ENCODE measurements at regions not wholly inside any gene's neighbourhood (a gene's known extent, or its start where the extent isn't known, plus 50 kb on each side); places are given as distances from the start of the nearest gene placed in this dataset.

DNA sequence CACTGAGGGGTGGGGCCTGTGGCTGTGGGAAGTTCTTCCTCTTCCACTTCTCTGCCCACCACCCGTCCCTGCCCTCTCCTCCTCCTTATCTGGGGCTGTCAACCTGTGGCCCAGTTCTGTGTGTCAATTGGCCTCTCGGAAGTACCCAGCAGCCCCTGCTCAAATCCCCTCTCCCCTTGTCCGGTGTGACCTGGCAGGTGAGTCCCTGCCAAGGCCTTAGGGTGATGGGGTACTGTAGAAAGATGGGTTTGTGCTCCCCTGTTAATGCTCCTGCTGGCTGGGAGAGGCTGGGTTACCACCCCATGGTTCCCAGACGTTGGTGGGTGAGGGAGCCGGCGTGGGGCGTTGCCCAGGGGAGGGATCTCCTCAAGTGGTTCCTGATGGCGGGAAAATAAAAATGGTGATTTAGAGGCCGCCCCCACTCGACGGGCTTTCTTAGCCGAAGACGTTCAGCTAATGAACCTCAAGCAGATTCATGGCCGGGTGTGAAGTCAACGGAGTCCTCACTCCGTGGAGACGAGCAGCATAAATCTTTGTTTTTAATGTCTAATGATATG, 141.2 kb downstream of the URI1 start:
- DNase-seq (ENCODE audit: low spot score): no peak

DNA sequence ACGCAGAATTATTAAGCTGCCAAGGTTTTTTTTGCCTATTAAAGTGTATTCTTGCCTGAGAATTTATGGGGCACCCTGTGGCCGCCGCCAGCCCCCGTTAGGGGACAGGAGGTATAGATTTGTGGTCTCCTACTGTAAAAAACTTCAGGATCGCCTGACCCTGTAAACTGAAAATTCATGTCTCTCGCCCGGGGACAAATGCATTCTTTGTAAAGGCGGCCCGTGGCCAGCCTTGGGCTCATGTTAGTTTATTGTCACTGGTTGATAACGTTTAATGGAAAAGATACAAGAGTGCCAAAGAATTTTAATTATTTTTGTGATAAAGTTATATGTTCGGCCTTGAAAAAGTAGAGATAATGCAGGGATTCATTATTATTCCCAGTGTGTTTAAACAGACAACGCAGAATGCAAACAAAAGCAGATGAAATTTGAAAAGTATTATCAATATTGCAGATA, 141.7 kb downstream of the URI1 start:
- DNase-seq (ENCODE audit: low spot score): no peak

DNA sequence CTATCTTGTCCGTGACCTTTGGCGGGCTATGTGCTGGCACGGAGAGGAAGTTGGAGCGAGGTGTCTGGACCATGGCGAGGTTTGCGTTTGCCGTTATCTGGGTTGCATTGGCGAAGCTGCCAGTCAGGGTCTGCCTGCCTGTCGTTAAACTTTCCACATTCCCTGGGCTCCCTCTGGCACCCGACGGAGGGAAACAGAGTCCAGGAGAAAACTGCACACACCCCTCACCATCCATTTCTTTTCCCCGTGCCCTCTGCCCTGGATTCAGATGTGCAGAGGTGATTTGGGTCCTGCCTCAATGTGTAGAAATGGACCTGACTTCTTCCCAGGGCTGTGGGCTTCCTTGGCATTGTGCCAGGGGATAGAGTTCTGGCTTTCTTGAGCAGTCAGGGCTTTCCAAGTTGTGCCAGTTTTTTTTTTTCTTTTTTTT, 142.4 kb downstream of the URI1 start:
- DNase-seq (ENCODE audit: low spot score): no peak

DNA sequence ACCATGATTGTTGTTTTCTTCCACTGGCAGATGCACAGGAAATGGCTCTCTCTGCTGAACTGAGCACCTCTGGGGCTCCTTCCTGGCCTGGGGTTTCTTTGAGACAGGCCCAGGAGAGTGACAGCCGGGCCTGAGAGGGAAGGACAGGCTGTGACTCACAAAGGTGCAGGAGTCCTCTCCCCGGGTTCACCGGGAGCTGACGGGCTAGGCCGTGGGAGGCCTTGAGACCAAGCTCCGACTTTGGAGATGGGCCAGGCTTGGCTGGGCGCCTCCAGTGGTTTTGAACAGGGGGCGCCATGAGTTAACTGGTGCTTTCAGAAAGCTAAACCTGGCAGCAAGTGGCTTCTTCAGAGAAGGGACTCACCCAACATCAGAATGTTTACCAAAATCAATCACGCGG, 143.4 kb downstream of the URI1 start:
- DNase-seq (ENCODE audit: low spot score): peak; percentile 49

DNA sequence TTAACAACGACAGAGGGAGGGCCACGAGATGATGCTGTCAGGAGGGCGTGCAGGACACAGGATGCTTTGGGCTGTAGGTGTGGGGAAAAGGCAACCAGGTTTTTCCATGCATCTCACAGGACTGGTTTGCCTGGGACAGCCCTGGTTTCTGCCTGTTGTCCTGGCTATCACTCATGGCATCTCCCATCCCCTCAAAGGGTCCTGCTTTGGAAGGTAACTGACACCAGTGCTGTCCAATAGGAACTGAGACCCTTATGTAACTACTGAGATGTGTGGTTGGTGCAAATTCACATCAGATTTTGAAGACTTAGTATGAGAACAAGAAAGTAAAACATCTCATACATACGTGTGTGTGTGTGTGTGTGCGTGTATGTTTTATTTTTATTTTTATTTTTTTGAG, 144.2 kb downstream of the URI1 start:
- no peak for DNase-seq (ENCODE audit: low spot score)

DNA sequence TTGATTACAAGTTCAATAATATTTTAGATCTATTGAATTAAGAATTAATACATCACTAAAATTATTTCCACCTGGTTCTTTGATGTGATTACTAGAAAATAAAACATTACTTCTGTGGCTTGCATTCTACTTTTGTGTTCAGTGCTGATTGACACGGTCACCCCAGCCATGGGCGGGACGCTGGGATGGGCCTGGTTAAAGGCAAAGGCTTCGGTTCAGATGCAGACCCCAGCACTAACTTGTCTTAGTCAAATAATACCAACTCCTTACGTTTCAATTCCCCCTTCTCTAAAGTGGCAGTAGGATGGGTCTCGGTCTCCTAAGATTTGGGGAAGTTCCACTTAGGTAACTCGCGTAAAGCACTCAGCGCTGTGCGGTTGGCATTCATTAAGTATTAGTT, 144.9 kb downstream of the URI1 start:
- no peak for DNase-seq (ENCODE audit: low spot score)

DNA sequence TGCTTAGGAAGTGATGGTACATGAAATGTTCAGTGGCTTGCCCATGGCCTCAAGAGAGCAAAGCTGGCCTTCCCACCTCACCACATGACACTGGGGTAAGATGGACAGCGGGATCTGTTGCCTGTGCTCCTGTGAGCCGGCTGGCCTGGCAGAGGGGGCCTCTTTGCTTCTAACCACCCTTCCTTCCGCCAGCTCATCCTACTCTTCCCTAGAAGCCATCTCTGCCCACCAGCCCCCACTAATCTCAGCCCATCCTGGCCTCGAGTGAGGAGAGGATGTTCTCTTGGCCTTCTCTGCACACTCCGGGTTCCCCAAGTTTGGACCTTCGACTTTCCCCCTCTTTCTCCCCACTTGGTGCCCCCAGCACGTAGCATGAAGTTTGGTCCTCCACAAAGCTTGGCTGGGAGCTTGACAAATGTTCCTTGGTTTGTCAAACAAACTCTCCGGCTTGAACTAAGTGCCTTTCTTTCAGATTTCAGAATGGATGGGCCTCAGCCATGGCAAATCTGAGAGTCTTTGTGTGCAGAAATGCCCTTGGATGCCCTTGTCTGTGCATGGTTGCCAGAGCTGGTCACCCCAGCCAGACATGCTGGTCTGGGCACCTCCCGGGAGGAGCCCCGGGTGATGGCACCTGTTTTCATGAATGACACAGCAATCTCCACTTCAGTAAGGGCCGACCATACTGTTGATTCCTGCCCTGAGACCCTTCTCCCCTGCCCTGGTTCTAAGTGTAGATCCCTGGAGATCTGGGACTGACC, 145.5 kb downstream of the URI1 start:
- DNase-seq (ENCODE audit: low spot score): no peak

DNA sequence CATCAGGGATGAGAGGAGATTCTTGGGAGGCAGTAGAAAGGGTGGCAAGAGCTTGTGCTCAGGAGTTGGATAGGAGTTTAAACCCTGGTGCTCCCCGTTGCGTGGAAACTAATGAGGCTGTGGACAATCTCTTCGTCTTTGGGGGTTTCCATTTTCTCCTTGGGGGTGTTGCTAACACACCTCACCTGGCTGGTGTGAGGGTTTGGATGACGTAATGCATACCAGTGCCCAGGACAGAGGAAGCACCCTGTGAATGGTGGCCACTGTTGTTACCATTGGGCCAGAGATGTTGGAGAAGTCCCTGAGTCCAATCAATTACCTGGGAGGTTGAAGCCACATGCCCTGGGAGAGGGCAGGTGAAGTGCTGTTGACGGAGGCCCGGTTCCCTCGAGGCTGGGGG, 146.5 kb downstream of the URI1 start:
- no peak for DNase-seq (ENCODE audit: low spot score)

DNA sequence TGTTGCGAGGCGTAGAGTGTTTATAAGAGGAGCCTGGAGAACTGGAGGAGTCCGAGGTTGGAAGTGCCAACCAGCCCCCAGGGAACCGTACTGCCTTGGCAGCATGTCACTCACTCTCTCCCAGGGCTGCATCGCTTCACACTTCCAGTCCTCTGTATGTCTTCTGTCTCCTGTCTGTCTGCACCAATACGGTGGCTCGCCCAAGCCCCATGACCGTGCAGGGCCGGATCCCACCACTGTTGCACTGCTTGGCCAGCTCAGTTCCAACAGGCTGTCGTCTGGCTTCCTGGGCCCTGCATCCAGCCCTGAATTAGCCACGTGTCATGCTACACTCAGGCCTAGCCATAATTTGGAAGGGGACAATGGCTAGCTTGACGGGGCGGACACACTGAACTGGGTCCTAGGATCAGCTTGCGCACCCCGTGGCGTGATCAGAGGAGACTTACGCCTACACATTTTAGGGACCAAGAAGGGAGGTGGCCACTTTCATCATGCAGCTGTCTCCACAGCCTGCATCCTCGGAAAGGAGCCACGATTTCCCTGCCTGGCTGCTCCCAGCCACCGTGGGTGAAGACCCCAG, 147.1 kb downstream of the URI1 start:
- DNase-seq (ENCODE audit: low spot score): no peak

DNA sequence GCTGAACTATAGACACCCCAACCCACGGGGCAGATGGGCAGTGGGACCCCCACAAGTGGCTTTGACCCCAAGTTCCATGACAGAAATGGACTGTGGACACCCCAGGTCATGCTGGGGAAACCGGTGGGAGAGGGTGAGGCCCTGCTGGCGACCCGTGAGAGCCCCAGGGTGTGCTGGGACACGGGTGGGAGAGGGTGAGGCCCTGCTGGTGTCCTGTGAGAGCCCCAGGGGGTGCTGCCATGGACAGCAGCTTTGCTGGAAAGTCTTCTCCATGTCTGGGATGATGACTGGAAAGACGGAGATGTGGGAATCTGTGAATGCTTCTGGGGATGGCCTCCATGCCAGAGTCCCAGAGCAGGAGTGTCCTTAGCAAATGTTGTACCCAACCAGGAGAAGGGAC, 148.4 kb downstream of the URI1 start:
- DNase-seq (ENCODE audit: low spot score): no peak

DNA sequence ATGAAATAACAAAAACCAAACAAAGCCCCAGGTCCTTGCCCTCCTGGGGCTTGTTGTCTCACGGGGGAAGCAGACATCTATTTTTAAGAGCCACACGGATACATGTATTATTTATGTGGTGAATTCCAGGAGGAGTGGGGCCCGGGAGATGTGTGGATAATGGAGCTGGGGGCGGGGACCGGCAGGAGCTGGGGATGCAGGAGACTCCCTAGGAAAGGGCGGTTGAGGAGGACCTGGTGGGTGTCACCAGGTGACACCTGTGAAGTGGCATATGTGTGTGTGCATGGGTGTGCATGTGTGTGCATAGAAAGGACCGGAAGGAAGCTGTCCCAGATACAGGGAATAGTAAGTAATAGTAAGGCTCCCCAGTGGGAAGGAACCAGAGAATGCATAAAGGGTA, 148.9 kb downstream of the URI1 start:
- DNase-seq (ENCODE audit: low spot score): no peak

DNA sequence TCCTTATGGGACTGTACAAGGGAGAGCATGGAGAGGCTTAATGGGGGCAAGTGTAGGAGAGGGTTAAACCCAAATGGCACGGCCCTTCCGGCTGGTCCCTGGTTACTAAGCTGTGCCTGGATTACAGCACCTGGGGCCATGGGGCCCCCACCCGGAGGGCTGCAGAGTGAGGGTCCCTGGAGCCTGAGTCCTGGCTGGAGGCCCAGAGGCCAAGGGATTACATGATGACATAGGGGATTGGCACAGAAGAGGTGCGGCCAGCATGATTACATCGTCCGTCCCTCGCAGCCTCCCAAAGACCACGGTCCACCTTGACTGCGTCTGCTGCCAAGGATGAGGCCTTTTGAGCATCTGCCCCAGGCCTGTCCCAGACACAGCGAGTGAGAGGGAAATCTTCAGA, 149.4 kb downstream of the URI1 start:
- no peak for DNase-seq (ENCODE audit: low spot score)

DNA sequence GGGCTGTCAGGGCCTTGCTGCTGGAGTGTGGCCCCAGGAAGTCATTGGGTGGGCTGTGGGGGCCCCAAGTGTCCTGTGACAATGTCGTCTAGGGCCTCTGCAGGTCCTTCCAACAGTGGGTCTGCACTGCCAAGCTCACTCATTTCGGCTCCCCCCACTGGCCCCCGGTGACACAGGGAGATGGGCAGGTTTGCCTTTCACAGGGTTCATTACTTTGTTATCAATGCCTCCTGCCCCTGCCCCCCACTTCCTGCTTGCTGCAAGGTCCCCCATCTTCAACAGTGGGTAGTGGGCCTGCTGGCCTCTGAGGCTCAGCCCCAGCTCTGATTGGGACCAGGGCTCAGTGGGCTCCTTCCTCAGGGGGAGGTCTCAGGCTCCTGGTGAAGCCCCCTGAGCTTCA, 149.8 kb downstream of the URI1 start:
- no peak for DNase-seq (ENCODE audit: low spot score)

DNA sequence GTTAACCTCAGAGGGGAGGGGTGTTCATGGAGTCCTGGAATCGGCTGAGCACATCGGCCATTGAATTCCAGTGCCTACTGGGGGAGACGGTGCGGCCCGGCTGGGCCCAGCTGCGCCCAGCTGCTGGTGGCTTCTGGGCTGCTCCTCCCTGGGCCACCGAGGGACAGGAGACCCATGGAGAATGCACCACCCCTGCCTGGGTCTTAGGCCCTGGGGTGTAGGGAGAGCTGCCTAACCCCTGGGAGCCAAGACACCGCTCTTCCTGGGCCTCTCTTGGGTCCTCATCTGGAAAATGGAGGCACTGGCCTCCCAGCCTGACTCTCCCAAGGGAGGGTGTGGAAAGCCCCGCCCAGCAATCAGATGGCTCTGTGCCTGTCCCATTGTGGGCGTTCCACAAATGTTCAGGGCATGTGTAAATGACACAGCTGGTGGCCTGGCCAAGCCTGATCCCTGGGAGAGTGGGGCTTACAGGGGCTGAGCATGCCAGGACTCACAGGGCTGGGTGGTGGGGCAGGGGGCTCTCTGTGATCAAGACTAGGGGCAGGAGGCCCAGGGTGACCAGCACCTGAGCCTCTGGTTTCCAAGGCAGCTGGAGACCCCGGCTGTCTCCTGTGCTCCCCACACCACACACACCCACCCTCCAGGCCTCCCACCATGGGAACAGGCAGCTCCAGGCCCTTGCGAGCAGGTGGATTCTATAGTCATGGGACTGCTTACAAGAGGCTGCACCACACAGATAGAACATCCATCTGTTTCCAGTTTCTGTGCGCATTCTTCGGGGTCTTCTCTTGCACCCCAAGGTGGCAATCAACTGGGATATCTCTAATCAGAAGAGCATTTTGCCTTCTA, 150.9 kb downstream of the URI1 start:
- DNase-seq (ENCODE audit: low spot score): no peak

DNA sequence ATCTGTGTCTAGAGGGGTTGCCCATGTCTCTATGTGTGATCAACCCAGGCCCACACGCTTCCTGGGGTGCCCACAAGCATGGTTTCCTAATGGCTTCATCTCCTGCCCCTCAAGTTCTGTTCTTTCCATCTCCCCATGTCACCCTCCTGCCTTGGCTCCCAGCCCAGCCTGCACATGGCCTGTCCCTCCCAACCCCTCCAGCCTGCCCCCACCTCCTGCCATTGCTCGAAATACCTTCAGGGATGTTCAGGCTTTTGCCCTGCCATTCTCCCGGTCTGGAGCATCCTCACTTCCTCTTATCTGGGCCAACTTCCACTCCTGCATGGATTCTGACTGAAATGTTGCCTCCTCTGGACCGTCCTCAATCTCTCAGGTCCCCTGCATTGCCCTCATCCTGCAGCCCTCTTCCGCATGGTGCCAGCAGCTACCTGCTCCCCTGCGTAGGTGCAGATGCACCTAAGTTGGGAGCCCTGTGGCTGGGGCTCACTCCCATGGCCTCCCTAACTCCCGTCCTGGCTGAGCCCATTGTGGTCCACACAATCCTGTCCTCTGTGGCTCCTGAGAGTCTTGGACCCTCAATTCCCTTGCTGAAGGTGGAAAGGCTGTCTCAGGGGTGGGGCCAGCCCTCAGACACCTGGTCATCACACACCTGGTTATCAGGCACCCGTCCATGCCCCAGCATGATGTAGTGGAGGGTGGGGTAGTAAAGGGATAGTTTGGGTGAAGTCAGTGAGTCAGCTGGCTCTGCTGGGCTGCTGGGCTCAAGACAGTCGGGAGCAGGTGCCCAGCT, 152.1 kb downstream of the URI1 start:
- DNase-seq (ENCODE audit: low spot score): no peak

DNA sequence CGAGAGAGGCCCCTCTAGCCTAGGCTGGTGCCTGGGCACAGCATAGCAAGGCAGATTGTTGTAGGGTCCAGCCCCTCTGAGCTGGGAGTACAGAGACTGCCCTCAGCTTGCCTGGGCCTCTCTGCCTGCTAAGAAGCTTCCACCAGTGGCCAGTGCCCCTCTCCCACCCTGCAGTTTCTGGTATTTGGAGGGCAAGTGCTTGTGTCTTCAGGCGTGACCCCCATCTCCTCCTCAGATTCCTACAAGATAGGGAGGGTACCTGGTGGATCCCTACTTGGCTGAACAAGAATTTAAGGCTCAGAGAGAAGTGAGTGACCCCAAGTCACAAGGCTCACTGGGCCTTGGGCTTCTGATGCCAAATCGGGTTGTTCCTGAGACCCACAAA, 152.7 kb downstream of the URI1 start:
- no peak for DNase-seq (ENCODE audit: low spot score)

DNA sequence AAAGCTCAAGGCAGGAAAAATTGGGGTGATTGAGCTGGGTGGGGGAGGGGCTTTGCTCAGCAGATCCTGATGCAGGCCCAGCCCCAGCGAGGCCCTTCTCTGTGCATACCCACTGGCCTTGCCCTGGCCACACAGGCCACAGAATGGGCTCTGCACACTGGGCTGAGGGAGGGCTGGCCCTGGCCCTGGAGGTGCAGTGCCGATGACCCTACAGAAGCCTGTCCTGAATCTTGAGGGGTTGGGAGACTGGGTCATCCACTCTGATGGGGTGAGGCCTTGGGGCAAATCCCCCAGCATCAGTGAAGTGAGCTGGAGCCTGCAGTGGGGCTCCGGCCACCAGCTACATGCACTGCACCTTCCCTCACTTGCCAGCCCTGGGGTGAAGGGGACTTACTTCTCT, 153.1 kb downstream of the URI1 start:
- DNase-seq (ENCODE audit: low spot score): no peak

DNA sequence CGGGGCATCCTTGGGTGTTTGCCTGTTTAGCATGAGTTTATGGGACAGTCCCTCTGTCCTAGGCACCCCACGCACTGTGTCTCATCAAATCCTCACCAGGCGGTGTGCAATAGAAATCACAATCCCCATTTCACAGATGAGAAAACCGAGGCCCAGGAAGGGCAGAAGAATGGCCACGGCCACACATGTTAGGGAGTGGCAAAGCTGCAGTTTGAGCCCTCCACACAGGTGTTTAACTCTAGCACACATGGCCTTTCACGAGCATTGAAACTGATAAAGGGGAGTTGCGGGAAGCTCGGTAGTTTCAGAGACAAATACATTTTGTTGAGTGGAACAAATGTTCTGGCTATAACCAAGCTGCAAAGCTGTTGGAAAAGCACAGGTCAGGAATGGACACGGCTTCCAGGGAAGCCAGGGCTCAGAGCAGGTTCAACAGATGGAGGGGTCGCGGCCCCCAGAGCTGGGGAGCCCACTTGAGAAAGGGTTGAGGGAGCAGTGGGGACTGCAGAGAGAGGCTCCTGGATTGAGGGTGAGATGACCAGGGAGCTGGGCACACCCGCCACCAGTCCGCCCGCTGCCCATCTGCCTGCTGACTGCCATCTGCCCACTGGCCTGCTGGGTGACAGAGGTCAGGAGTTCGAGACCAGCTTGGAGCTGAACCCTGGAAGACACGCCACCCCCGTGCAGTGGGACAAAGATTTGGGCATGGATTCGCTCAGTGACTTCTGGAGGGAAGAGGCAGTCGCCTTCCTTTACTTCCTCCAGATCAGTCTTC, 154.7 kb downstream of the URI1 start:
- DNase-seq (ENCODE audit: low spot score): no peak

DNA sequence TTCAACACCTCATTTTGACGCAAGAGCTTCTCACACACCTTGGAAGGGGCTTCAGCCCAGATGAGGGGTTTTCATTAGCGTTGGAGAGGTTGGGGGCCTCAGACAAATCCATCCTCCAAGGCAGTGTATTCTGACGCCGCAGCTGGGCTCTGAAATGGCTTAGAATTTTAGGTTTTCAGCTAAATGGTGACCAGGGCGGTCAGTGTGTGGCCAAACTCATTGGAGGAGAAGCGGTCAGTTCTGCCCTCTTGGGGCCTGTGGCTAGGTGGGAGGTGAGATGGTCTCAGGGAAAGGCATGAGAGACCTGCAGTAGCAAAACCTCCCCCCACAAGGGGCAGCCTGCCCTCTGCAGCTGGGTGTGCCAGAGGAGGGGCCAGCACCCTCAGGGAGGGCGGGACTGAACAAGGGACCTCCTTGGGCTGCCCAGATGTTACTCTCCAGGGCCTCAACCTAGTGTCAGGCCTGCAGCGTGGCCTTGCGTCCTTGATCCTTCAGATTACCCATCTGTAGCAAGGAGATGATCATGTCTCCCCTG, 155.8 kb downstream of the URI1 start:
- DNase-seq (ENCODE audit: low spot score): no peak

DNA sequence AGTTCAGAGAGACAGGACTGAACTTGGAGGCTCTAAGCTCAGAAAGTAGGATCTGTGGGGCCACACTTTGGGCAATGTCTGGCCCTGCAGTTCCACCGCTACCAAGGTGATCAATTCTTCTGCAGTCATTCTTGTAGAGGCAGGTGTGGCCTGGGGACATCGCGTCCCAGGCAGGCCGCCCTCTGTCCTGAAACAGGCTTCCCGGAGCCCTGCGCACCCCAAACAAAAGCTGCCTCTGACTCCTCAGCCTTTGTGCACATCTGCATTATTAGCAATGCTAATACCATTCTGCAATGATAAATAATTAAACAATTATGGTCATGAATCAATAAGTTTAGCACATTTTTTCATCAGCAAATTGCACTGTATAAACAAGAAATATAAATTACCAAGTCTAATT, 160.2 kb downstream of the URI1 start:
- no peak for DNase-seq (ENCODE audit: low spot score)

DNA sequence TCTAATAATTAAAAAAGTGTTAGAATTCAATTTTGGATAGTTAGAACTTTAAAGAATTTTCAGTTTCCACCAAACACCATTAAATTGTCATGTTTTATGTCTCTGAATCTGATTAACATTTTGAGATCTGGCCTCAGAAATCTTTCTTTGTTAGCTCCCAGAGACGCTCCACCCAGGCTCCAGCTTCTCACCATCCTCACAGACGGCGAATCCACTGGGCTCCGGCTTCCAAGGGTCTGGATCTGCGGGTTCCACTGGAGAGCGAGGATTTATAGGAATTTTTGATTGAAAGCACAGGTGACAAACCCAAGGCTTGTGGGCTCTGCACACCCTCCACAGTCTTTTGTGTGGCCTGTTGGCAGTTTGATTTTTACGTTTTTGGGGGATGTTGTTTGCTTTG, 160.6 kb downstream of the URI1 start:
- no peak for DNase-seq (ENCODE audit: low spot score)
